Right atrium auricular region (tissue), 2 donors: ENCODE measurements at regions not wholly inside any gene's neighbourhood (a gene's known extent, or its start where the extent isn't known, plus 50 kb on each side); places are given as distances from the start of the nearest gene placed in this dataset.
"Not testable (repeated sequence)": the region's sequence is repeated elsewhere in the genome, so short reads cannot be mapped to it uniquely, and the experiment has no call there.

Experiments used
- DNase-seq: peaks from one replicate; pipeline ENCODE4 v3.0.0-alpha.2; 2019; ENCODE audit warnings: low spot score
- H3K27ac ChIP-seq, 2 donors: fragments of 200-600 bp; sonication (generic); 1 replicate in 1 of 2; 2 replicates in 1 of 2; pipeline ENCODE4 v1.5.1; 2016 to 2019
- H3K27me3 ChIP-seq, 2 donors: fragments of 200-600 bp; sonication (generic); one replicate each; pipeline versions ENCODE4 v1.5.1 to v1.6.0; 2017 to 2019
- H3K36me3 ChIP-seq: fragments of 200-600 bp; sonication (generic); one replicate; pipeline ENCODE4 v1.5.1; 2016
- H3K4me1 ChIP-seq, 2 donors: fragments of 200-600 bp; sonication (generic); one replicate each; pipeline versions ENCODE4 v1.5.1 to v1.6.0; 2017 to 2019
- H3K4me3 ChIP-seq, 2 donors: fragments of 200-600 bp; sonication (generic); 1 replicate in 1 of 2; 2 replicates in 1 of 2; pipeline ENCODE4 v1.5.1; 2017 to 2019; ENCODE audit warnings: mild to moderate bottlenecking in 1 of 2, moderate library complexity in 1 of 2
- H3K9me3 ChIP-seq, 2 donors: fragments of 200-600 bp; sonication (generic); one replicate each; pipeline ENCODE4 v1.5.1; 2019
- CTCF ChIP-seq, 2 donors: fragments of 200-600 bp; sonication (generic); IDR thresholded peaks; one replicate each; pipeline ENCODE4 v1.5.1; 2019; ENCODE audit warnings: antibody characterized with exemption in 2 of 2

- Histone ChIP-seq H3K9me3 (peaks cover 0 to 14% of the 10 kb centered on the region in 2 donors), H3K27ac (no peak overlapping the region), H3K4me3 (no peak overlapping the region), H3K4me1 (no peaks in the 10 kb centered on the region), H3K36me3 (no peaks in the 10 kb centered on the region), H3K27me3 (no peaks in the 10 kb centered on the region)
- TF ChIP-seq CTCF (IDR thresholded peaks at IDR 0.05) = no peak
- DNase-seq = no peak
Measured at GRCh38 chr3:189014526-189014925, 157.2 kb upstream of the TPRG1 start.

- H3K27me3 ChIP-seq, DNase-seq, H3K4me3 ChIP-seq, H3K36me3 ChIP-seq, H3K27ac ChIP-seq, H3K9me3 ChIP-seq, H3K4me1 ChIP-seq: not testable (repeated sequence)
Measured at GRCh38 chr3:189022576-189023466, 148.9 kb upstream of the TPRG1 start.

- no peak for TF ChIP-seq CTCF (IDR thresholded peaks at IDR 0.05)
- H3K36me3 ChIP-seq = no peaks in the 10 kb centered on the region
- DNase-seq = no peak
- H3K9me3 ChIP-seq = no peaks in the 10 kb centered on the region
- H3K4me1 ChIP-seq = no peaks in the 10 kb centered on the region
- H3K4me3 ChIP-seq = no peak overlapping the region
- no peaks in the 10 kb centered on the region for H3K27me3 ChIP-seq
- no peak overlapping the region for H3K27ac ChIP-seq
Measured at GRCh38 chr3:189025866-189026265, 145.9 kb upstream of the TPRG1 start.

GRCh38 chr3:189027626-189028155 lies 144.1 kb upstream of the TPRG1 start:
- Histone ChIP-seq H3K27ac (no peak overlapping the region), H3K4me3 (no peak overlapping the region), H3K9me3 (no peaks in the 10 kb centered on the region), H3K36me3 (no peaks in the 10 kb centered on the region), H3K27me3 (no peaks in the 10 kb centered on the region), H3K4me1 (no peaks in the 10 kb centered on the region)
- no peak for TF ChIP-seq CTCF (IDR thresholded peaks at IDR 0.05)
- no peak for DNase-seq

GRCh38 chr3:189038773-189039745 lies 132.7 kb upstream of the TPRG1 start:
- TF ChIP-seq CTCF (IDR thresholded peaks at IDR 0.05) = no peak
- no peaks in the 10 kb centered on the region for H3K4me1 ChIP-seq
- no peak overlapping the region for H3K27ac ChIP-seq
- DNase-seq = no peak
- no peaks in the 10 kb centered on the region for H3K27me3 ChIP-seq
- H3K36me3 ChIP-seq = no peaks in the 10 kb centered on the region
- peaks cover 0 to 11% of the 10 kb centered on the region in 2 donors for H3K9me3 ChIP-seq
- no peak overlapping the region for H3K4me3 ChIP-seq
